ENCODE measurements at regions not wholly inside any gene's neighbourhood (a gene's known extent, or its start where the extent isn't known, plus 50 kb on each side); places are given as distances from the start of the nearest gene placed in this dataset.
"Not testable (repeated sequence)": the region's sequence is repeated elsewhere in the genome, so short reads cannot be mapped to it uniquely, and the experiment has no call there.

DNA sequence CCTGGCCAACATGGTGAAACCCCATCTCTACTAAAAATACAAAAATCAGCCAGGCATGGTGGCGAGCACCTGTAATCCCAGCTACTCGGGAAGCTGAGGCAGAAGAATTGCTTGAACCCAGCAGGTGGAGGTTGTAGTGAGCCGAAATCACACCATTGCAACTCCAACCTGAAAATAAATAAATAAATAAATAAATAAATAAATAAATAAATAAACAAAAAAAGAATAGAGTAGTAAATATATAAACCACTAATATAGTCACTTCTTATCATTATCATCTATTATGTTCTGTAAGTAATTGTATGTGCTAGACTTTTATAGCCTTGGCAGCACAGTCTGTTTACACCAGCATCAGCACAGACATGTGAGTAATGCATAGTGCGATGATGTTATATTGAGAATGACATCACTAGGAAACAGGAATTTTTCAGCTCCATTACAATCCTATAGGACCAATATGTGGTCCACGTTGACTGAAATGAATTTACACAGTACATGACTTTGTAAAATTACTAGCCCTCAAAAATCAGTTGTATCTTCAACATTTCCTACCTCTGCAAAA lies 385.4 kb upstream of the ANKRD30A start:
- H3K9me3 ChIP-seq (ENCODE audit: control insufficient read depth, low read length), result no peaks in the 10 kb centered on the region
- no peak for DNase-seq
- no peak overlapping the region for H3K4me3 ChIP-seq (ENCODE audit: insufficient read depth, low read depth, low read length, poor library complexity, severe bottlenecking)

GRCh38 chr10:36738738-36739431 lies 386.5 kb upstream of the ANKRD30A start:
- H3K9me3 ChIP-seq (ENCODE audit: control insufficient read depth, low read length), result no peaks in the 10 kb centered on the region
- no peak for DNase-seq
- no peaks in the 10 kb centered on the region for H3K27me3 ChIP-seq (replicated peaks; ENCODE audit: control insufficient read depth, insufficient read depth, low read length, poor library complexity, severe bottlenecking)
- no peaks in the 10 kb centered on the region for H3K36me3 ChIP-seq (ENCODE audit: control insufficient read depth, insufficient read depth, low read length)
- H3K4me3 ChIP-seq (ENCODE audit: insufficient read depth, low read depth, low read length, poor library complexity, severe bottlenecking), result no peak overlapping the region
- H3K4me1 ChIP-seq (ENCODE audit: control insufficient read depth, insufficient read depth, low read length, poor library complexity, severe bottlenecking), result no peaks in the 10 kb centered on the region
- H3K27ac ChIP-seq (ENCODE audit: insufficient read depth, low read length, poor library complexity, severe bottlenecking), result no peak overlapping the region

More for the DNA sequence above, 385.4 kb upstream of the ANKRD30A start:
- Histone ChIP-seq H3K36me3 (ENCODE audit: control insufficient read depth, insufficient read depth, low read length) (no peaks in the 10 kb centered on the region), H3K27ac (ENCODE audit: insufficient read depth, low read length, poor library complexity, severe bottlenecking) (no peak overlapping the region), H3K4me1 (ENCODE audit: control insufficient read depth, insufficient read depth, low read length, poor library complexity, severe bottlenecking) (no peaks in the 10 kb centered on the region), H3K27me3 (replicated peaks; ENCODE audit: control insufficient read depth, insufficient read depth, low read length, poor library complexity, severe bottlenecking) (no peaks in the 10 kb centered on the region)

GRCh38 chr10:36736311-36736710 lies 389.1 kb upstream of the ANKRD30A start:
- Histone ChIP-seq H3K27me3 (replicated peaks; ENCODE audit: control insufficient read depth, insufficient read depth, low read length, poor library complexity, severe bottlenecking) (no peaks in the 10 kb centered on the region), H3K4me3 (ENCODE audit: insufficient read depth, low read depth, low read length, poor library complexity, severe bottlenecking) (no peak overlapping the region), H3K36me3 (ENCODE audit: control insufficient read depth, insufficient read depth, low read length) (no peaks in the 10 kb centered on the region), H3K27ac (ENCODE audit: insufficient read depth, low read length, poor library complexity, severe bottlenecking) (no peak overlapping the region), H3K9me3 (ENCODE audit: control insufficient read depth, low read length) (no peaks in the 10 kb centered on the region), H3K4me1 (ENCODE audit: control insufficient read depth, insufficient read depth, low read length, poor library complexity, severe bottlenecking) (no peaks in the 10 kb centered on the region)
- no peak for DNase-seq

- not testable (repeated sequence) for H3K4me1 ChIP-seq (ENCODE audit: control insufficient read depth, insufficient read depth, low read length, poor library complexity, severe bottlenecking); H3K9me3 ChIP-seq (ENCODE audit: control insufficient read depth, low read length); H3K4me3 ChIP-seq (ENCODE audit: insufficient read depth, low read depth, low read length, poor library complexity, severe bottlenecking); DNase-seq; H3K36me3 ChIP-seq (ENCODE audit: control insufficient read depth, insufficient read depth, low read length); H3K27me3 ChIP-seq (replicated peaks; ENCODE audit: control insufficient read depth, insufficient read depth, low read length, poor library complexity, severe bottlenecking); H3K27ac ChIP-seq (ENCODE audit: insufficient read depth, low read length, poor library complexity, severe bottlenecking)
Observed at GRCh38 chr10:36734590-36734989, 390.8 kb upstream of the ANKRD30A start.

DNA sequence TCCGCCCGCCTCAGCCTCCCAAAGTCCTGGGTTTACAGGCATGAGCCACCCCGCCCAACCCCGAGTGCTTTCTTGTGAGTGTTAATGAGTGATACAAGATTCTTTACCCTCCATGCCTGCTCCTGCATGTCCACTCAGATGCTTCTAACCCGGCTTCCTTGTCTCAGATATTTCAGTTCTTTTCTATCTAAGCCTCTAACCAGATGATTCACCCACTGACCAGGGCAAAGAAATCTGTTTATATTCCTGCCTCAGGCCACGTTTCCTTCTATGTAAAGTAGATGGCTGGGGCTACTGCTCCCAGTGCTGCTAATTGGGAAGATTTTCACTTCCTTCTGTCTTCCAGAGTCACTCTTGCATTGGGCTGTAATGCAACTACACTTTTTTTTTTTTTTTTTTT lies 395.1 kb upstream of the ANKRD30A start:
- H3K27ac ChIP-seq (ENCODE audit: insufficient read depth, low read length, poor library complexity, severe bottlenecking), result no peak overlapping the region
- no peaks in the 10 kb centered on the region for H3K36me3 ChIP-seq (ENCODE audit: control insufficient read depth, insufficient read depth, low read length)
- H3K27me3 ChIP-seq (replicated peaks; ENCODE audit: control insufficient read depth, insufficient read depth, low read length, poor library complexity, severe bottlenecking), result no peaks in the 10 kb centered on the region
- no peak for DNase-seq
- H3K4me1 ChIP-seq (ENCODE audit: control insufficient read depth, insufficient read depth, low read length, poor library complexity, severe bottlenecking), result no peaks in the 10 kb centered on the region
- no peaks in the 10 kb centered on the region for H3K9me3 ChIP-seq (ENCODE audit: control insufficient read depth, low read length)
- H3K4me3 ChIP-seq (ENCODE audit: insufficient read depth, low read depth, low read length, poor library complexity, severe bottlenecking), result no peak overlapping the region

DNA sequence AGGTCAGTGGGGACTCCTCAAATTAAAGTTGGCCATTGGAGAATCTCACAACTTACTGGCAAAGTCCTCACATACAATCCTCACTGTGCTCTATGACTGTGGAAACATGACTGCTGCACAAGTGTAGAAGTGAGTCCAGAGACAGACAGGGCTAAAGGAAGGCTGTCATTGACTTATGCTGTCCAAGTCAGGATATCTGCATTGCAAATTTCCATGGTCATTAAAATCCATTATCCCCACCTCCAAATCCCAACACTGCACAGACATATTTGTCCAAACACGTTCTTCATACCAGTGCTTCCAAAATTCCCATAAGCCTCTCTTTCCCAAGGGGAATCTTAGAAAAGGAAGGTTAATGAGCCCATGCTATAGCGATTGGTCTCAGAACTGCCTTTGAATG lies 396.8 kb upstream of the ANKRD30A start:
- no peaks in the 10 kb centered on the region for H3K4me1 ChIP-seq (ENCODE audit: control insufficient read depth, insufficient read depth, low read length, poor library complexity, severe bottlenecking)
- H3K9me3 ChIP-seq (ENCODE audit: control insufficient read depth, low read length), result no peaks in the 10 kb centered on the region
- no peak for DNase-seq
- H3K36me3 ChIP-seq (ENCODE audit: control insufficient read depth, insufficient read depth, low read length), result no peaks in the 10 kb centered on the region
- H3K27ac ChIP-seq (ENCODE audit: insufficient read depth, low read length, poor library complexity, severe bottlenecking), result no peak overlapping the region
- H3K27me3 ChIP-seq (replicated peaks; ENCODE audit: control insufficient read depth, insufficient read depth, low read length, poor library complexity, severe bottlenecking), result no peaks in the 10 kb centered on the region
- H3K4me3 ChIP-seq (ENCODE audit: insufficient read depth, low read depth, low read length, poor library complexity, severe bottlenecking), result no peak overlapping the region

DNA sequence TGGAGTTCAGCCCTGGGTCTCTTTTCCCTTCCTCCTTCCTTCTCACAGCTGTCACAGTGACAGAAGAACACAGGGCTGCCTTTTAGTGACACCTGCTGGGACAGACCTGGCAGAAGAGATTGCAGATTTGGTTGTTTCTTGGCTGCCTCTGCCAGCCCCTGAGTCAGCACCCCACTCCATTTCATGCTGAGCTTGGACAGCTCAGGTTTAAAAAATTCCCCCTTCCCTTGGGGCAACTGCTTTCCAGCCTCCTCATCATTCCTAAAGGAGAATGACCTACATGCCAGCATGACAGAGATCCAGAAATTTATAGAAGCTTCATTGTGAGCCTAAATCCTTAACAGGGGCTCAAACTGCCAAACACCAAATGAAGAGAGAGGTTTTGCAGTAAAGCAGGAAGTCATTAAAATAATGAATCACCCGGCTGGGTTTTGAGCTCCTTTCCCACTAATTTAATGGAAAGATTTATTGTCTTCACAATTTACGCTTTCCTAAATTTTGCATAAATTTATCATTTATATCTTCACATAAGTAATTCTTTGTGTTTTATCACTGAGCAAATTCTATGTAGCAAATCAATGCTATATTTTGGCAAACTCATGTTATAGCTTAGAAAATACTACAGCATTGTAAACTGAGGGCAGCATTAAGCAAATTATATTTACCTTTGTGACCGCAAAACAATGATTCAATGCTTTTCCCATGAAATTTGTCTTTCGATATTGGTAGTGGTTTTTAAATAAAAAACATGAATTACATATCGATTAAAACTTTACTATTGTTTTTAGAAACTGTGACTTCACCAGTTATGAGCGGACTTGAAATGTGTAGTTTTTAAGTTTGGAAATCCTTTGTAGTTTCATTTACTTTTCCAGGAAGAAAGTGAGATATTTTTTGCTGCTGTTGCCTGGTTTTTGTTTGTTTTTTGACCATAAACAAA lies 399.5 kb upstream of the ANKRD30A start:
- Histone ChIP-seq H3K9me3 (ENCODE audit: control insufficient read depth, low read length) (no peaks in the 10 kb centered on the region), H3K27me3 (replicated peaks; ENCODE audit: control insufficient read depth, insufficient read depth, low read length, poor library complexity, severe bottlenecking) (no peaks in the 10 kb centered on the region), H3K4me3 (ENCODE audit: insufficient read depth, low read depth, low read length, poor library complexity, severe bottlenecking) (no peak overlapping the region), H3K36me3 (ENCODE audit: control insufficient read depth, insufficient read depth, low read length) (no peaks in the 10 kb centered on the region), H3K27ac (ENCODE audit: insufficient read depth, low read length, poor library complexity, severe bottlenecking) (no peak overlapping the region), H3K4me1 (ENCODE audit: control insufficient read depth, insufficient read depth, low read length, poor library complexity, severe bottlenecking) (no peaks in the 10 kb centered on the region)
- no peak for DNase-seq

DNA sequence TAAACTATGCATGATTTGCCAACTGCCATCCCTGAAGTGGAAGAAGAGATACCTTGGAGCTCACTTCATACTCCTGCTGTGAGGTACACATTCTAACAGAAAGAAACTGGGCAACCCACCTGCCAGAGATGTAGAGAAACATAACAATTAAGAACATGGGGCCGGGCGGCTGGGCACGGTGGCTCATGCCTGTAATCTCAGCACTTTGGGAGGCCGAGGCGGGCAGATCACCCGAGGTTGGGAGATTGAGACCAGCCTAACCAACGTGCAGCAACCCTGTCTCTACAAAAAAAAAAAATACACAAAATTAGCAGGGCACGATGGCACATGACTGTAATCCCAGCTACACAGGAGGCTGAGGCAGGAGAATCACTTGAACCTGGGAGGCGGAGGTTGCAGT lies 402.6 kb upstream of the ANKRD30A start:
- Histone ChIP-seq H3K4me3 (ENCODE audit: insufficient read depth, low read depth, low read length, poor library complexity, severe bottlenecking) (no peak overlapping the region), H3K9me3 (ENCODE audit: control insufficient read depth, low read length) (no peaks in the 10 kb centered on the region), H3K4me1 (ENCODE audit: control insufficient read depth, insufficient read depth, low read length, poor library complexity, severe bottlenecking) (no peaks in the 10 kb centered on the region), H3K36me3 (ENCODE audit: control insufficient read depth, insufficient read depth, low read length) (no peaks in the 10 kb centered on the region), H3K27ac (ENCODE audit: insufficient read depth, low read length, poor library complexity, severe bottlenecking) (no peak overlapping the region), H3K27me3 (replicated peaks; ENCODE audit: control insufficient read depth, insufficient read depth, low read length, poor library complexity, severe bottlenecking) (no peaks in the 10 kb centered on the region)
- DNase-seq, result no peak

GRCh38 chr10:36721871-36722270 lies 403.5 kb upstream of the ANKRD30A start:
- Histone ChIP-seq H3K4me3 (ENCODE audit: insufficient read depth, low read depth, low read length, poor library complexity, severe bottlenecking) (no peak overlapping the region), H3K9me3 (ENCODE audit: control insufficient read depth, low read length) (no peaks in the 10 kb centered on the region), H3K27me3 (replicated peaks; ENCODE audit: control insufficient read depth, insufficient read depth, low read length, poor library complexity, severe bottlenecking) (no peaks in the 10 kb centered on the region), H3K36me3 (ENCODE audit: control insufficient read depth, insufficient read depth, low read length) (no peaks in the 10 kb centered on the region), H3K27ac (ENCODE audit: insufficient read depth, low read length, poor library complexity, severe bottlenecking) (no peak overlapping the region), H3K4me1 (ENCODE audit: control insufficient read depth, insufficient read depth, low read length, poor library complexity, severe bottlenecking) (no peaks in the 10 kb centered on the region)
- DNase-seq, result no peak

DNA sequence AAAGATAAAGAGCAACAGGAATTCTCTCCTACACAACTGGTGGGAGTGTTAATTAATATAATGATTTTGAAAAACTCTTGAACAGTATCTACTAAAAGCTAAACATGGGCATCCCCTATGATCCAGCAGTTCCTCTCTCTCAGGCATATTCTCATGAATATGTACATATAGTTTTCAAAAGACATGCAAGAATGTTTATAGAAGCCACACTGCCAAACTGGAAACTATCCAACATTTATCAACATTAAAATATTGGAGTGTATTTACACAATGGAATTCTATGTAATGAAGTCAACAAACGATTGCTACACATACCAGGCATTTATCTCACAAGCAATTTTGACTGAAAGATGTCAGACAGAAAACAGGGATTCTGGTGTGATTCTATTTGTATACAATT lies 404.5 kb upstream of the ANKRD30A start:
- H3K27ac ChIP-seq (ENCODE audit: insufficient read depth, low read length, poor library complexity, severe bottlenecking), result no peak overlapping the region
- H3K27me3 ChIP-seq (replicated peaks; ENCODE audit: control insufficient read depth, insufficient read depth, low read length, poor library complexity, severe bottlenecking), result no peaks in the 10 kb centered on the region
- no peak overlapping the region for H3K4me3 ChIP-seq (ENCODE audit: insufficient read depth, low read depth, low read length, poor library complexity, severe bottlenecking)
- H3K9me3 ChIP-seq (ENCODE audit: control insufficient read depth, low read length), result no peaks in the 10 kb centered on the region
- H3K4me1 ChIP-seq (ENCODE audit: control insufficient read depth, insufficient read depth, low read length, poor library complexity, severe bottlenecking), result no peaks in the 10 kb centered on the region
- no peak for DNase-seq
- H3K36me3 ChIP-seq (ENCODE audit: control insufficient read depth, insufficient read depth, low read length), result no peaks in the 10 kb centered on the region

Measured in effector memory CD4-positive, alpha-beta T cell (primary cell).